HFF-Myc (cell line): ENCODE measurements at regions not wholly inside any gene's neighbourhood (a gene's known extent, or its start where the extent isn't known, plus 50 kb on each side); places are given as distances from the start of the nearest gene placed in this dataset.

Experiments
- DNase-seq: peaks from one replicate; pipeline ENCODE4 v3.0.0-alpha.2; 2011; ENCODE audit warnings: low read depth; ENCODE audit errors: extremely low read depth
- H3K4me3 ChIP-seq: replicated peaks from 2 replicates; pipeline ENCODE4 v1.5.1; 2011; ENCODE audit warnings: low read depth, mild to moderate bottlenecking, control low read depth, low read length
- TF ChIP-seq, protein P1 (sequence below): IDR thresholded peaks from 2 replicates; pipeline ENCODE4 v1.5.1; 2012; ENCODE audit warnings: mild to moderate bottlenecking, low read depth, low read length, control low read depth; ENCODE audit errors: missing control alignments

- DNase-seq = peak; percentile 73
- no peak overlapping the region for H3K4me3 ChIP-seq
- TF ChIP-seq, protein P1, sequence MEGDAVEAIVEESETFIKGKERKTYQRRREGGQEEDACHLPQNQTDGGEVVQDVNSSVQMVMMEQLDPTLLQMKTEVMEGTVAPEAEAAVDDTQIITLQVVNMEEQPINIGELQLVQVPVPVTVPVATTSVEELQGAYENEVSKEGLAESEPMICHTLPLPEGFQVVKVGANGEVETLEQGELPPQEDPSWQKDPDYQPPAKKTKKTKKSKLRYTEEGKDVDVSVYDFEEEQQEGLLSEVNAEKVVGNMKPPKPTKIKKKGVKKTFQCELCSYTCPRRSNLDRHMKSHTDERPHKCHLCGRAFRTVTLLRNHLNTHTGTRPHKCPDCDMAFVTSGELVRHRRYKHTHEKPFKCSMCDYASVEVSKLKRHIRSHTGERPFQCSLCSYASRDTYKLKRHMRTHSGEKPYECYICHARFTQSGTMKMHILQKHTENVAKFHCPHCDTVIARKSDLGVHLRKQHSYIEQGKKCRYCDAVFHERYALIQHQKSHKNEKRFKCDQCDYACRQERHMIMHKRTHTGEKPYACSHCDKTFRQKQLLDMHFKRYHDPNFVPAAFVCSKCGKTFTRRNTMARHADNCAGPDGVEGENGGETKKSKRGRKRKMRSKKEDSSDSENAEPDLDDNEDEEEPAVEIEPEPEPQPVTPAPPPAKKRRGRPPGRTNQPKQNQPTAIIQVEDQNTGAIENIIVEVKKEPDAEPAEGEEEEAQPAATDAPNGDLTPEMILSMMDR = no peak
These were observed 62.8 kb upstream of the PRRC2C start for GRCh38 chr1:171422511-171422910.

GRCh38 chr1:171424494-171424893 is 60.8 kb upstream of the PRRC2C start:
- TF ChIP-seq, protein P1 = no peak
- DNase-seq = no peak
- no peak overlapping the region for H3K4me3 ChIP-seq

- TF ChIP-seq, protein P1 = no peak
- no peak overlapping the region for H3K4me3 ChIP-seq
- DNase-seq = no peak
These were observed 58.7 kb upstream of the PRRC2C start for GRCh38 chr1:171426645-171427044.

DNA sequence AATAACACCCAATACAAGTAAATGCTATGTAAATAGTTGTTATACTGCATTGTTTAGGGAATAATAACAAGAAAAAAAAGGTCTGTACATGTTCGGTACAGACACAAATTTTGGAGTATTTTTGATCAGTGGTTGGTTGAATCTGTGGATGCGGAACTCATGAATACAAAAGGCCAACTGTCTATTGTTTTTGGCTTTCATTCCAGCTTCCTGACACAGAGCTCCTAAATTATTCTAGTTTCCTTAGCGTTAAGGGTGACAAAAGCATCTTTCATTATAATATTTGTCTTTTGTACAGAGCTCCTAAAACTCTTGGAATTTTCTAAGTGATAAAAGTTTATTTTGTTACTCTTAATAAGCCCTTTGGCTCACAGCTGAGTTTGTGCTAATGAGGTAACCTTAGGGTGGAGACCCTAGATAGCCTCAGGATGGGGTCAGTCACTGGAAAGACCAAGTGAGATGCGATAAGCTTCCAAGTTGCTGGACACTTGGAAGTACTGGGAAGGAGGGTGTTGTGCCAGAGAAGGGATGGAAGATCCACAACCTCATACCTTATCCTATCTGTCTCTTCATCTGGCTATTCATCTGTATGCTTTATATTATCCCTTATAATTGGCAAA is 57.4 kb upstream of the PRRC2C start:
- no peak overlapping the region for H3K4me3 ChIP-seq
- TF ChIP-seq, protein P1 = no peak
- no peak for DNase-seq

GRCh38 chr1:171429137-171429536 is 56.2 kb upstream of the PRRC2C start:
- H3K4me3 ChIP-seq = no peak overlapping the region
- DNase-seq = no peak
- TF ChIP-seq, protein P1 = no peak

GRCh38 chr1:171431994-171432393 is 53.3 kb upstream of the PRRC2C start:
- no peak for DNase-seq
- no peak overlapping the region for H3K4me3 ChIP-seq
- TF ChIP-seq, protein P1 = no peak

- TF ChIP-seq, protein P1 = no peak
- H3K4me3 ChIP-seq = no peak overlapping the region
- no peak for DNase-seq
These were observed 52.9 kb upstream of the PRRC2C start for GRCh38 chr1:171432473-171432872.
